Suprapubic skin (tissue), 4 donors: ENCODE measurements at regions not wholly inside any gene's neighbourhood (a gene's known extent, or its start where the extent isn't known, plus 50 kb on each side); places are given as distances from the start of the nearest gene placed in this dataset.

Source experiments
- DNase-seq, 2 donors: peaks; one replicate each; pipeline ENCODE4 v3.0.0-alpha.2; 2019; ENCODE audit warnings: low spot score in 2 of 2
- H3K27ac ChIP-seq: fragments of 200-600 bp; sonication (generic); one replicate; pipeline ENCODE4 v1.5.1; 2019
- H3K27me3 ChIP-seq: fragments of 200-600 bp; sonication (generic); one replicate; pipeline ENCODE4 v1.5.1; 2019
- H3K36me3 ChIP-seq: fragments of 200-600 bp; sonication (generic); one replicate; pipeline ENCODE4 v1.5.1; 2019
- H3K4me1 ChIP-seq: fragments of 200-600 bp; sonication (generic); one replicate; pipeline ENCODE4 v1.5.1; 2019
- H3K4me3 ChIP-seq: fragments of 200-600 bp; sonication (generic); one replicate; pipeline ENCODE4 v1.5.1; 2019; ENCODE audit warnings: mild to moderate bottlenecking
- H3K9me3 ChIP-seq: fragments of 200-600 bp; sonication (generic); one replicate; pipeline ENCODE4 v1.5.1; 2019
- EP300 ChIP-seq: sonication (generic); formaldehyde crosslinking; IDR thresholded peaks from one replicate; pipeline ENCODE4 v1.6.1; 2017; ENCODE audit warnings: antibody characterized with exemption
- POLR2A ChIP-seq, 2 donors: fragments of 450-650 bp; IDR thresholded peaks; one replicate each; pipeline ENCODE4 v1.6.1; 2017; ENCODE audit warnings: antibody characterized with exemption in 2 of 2, mild to moderate bottlenecking in 2 of 2, moderate library complexity in 2 of 2
- POLR2AphosphoS5 ChIP-seq, 3 donors: sonication (generic); formaldehyde crosslinking; IDR thresholded peaks; one replicate each; pipeline ENCODE4 v1.6.1; 2017; ENCODE audit warnings: antibody characterized with exemption in 3 of 3
- WGBS: methylation state at CpG from one replicate; pipeline ENCODE4 v1.1.5; 2018; 5-methylcytosine and 5-hydroxymethylcytosine counted together
- TF ChIP-seq, protein P1 (sequence below), 2 donors: fragments of 200-600 bp in 1 of 2; fragments of 450-650 bp in 1 of 2; sonication (generic) in 1 of 2; IDR thresholded peaks; one replicate each; pipeline ENCODE4 v1.5.1; 2016 to 2019; ENCODE audit warnings: antibody characterized with exemption in 2 of 2, mild to moderate bottlenecking in 1 of 2, moderate library complexity in 1 of 2

DNA sequence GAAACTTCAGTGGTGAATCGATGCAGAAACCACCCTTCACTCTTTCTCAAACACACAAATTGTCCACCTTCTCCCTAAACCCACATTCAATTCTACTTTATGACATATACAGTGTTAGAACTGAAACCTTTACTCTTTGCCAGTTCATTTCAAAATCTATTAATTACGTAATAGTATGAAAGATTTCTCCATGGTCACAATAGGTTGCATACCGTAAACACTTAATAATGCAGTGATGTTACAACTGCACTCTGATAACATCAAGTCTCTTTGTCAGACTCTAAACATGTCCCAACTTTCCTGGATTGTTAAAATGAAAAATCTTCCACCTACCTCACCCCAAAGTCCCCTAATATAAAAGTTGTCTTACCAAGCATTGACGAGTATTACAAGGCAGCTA lies 111.8 kb upstream of the PROK2 start:
- Histone ChIP-seq H3K27me3 (peaks cover 8% of the 10 kb centered on the region), H3K36me3 (no peaks in the 10 kb centered on the region), H3K4me1 (peaks cover 5% of the 10 kb centered on the region), H3K27ac (no peak overlapping the region), H3K9me3 (no peaks in the 10 kb centered on the region), H3K4me3 (no peak overlapping the region)
- DNase-seq: no peak
- WGBS: 66% methylated on average over 4 of the region's 4 CpGs
- no peak for TF ChIP-seq POLR2AphosphoS5 (IDR thresholded peaks at IDR 0.05)
- TF ChIP-seq, protein P1, sequence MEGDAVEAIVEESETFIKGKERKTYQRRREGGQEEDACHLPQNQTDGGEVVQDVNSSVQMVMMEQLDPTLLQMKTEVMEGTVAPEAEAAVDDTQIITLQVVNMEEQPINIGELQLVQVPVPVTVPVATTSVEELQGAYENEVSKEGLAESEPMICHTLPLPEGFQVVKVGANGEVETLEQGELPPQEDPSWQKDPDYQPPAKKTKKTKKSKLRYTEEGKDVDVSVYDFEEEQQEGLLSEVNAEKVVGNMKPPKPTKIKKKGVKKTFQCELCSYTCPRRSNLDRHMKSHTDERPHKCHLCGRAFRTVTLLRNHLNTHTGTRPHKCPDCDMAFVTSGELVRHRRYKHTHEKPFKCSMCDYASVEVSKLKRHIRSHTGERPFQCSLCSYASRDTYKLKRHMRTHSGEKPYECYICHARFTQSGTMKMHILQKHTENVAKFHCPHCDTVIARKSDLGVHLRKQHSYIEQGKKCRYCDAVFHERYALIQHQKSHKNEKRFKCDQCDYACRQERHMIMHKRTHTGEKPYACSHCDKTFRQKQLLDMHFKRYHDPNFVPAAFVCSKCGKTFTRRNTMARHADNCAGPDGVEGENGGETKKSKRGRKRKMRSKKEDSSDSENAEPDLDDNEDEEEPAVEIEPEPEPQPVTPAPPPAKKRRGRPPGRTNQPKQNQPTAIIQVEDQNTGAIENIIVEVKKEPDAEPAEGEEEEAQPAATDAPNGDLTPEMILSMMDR (IDR thresholded peaks at IDR 0.05): no peak
- TF ChIP-seq POLR2A (IDR thresholded peaks at IDR 0.05): no peak
- no peak for TF ChIP-seq EP300

DNA sequence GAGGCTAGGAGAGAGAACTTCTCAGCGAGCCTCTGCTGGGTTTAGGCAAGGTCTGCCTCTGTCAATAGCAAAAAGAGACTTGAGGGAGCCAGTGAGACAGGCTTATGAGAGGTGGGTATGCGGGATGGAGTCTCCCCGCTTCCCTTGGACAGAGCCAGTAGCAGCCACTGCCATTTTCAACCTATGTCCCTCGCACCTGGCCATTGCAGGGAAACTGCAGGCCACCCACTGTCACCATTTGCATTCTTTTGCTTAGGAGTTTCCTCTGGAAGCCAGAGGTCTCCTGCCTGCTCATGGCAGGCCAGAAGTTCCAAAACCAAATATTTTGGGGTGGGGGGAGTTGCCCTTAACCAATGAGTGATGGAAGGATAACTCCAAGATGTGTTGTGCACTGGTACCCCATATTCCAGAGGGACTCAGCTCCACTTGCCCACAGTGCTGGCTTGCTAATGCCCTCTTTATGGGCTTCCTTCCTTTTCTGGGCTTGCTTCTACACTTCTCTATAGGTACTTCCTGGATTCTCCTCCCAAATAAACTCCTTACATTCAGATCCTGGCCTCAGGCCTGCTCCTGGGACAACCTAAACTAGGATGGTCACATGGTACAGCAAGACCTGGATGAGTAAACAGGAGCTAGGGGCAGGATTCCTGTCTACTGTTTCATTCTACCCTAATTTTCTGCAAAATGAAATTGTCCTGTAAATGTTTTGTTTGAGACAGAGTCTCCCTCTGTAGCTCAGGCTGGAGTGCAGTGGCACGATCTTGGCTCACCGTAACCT lies 108.9 kb upstream of the PROK2 start:
- no peaks in the 10 kb centered on the region for H3K36me3 ChIP-seq
- WGBS: 98% methylated on average over 6 of the region's 6 CpGs

GRCh38 chr3:71893122-71893521 lies 108.2 kb upstream of the PROK2 start:
- no peak for TF ChIP-seq POLR2AphosphoS5 (IDR thresholded peaks at IDR 0.05)
- no peak for TF ChIP-seq POLR2A (IDR thresholded peaks at IDR 0.05)
- no peak for TF ChIP-seq EP300
- TF ChIP-seq, protein P1 (IDR thresholded peaks at IDR 0.05): no peak
- peaks cover 15% of the 10 kb centered on the region for H3K4me1 ChIP-seq
- 81% methylated on average over 6 of the region's 6 CpGs for WGBS

More for the DNA sequence above, 108.9 kb upstream of the PROK2 start:
- Histone ChIP-seq H3K27me3 (peaks cover 4% of the 10 kb centered on the region), H3K9me3 (no peaks in the 10 kb centered on the region), H3K27ac (no peak overlapping the region), H3K4me1 (peaks cover 15% of the 10 kb centered on the region), H3K4me3 (no peak overlapping the region)
- TF ChIP-seq, protein P1 (IDR thresholded peaks at IDR 0.05): no peak
- TF ChIP-seq POLR2AphosphoS5 (IDR thresholded peaks at IDR 0.05): no peak
- DNase-seq: no peak

DNA sequence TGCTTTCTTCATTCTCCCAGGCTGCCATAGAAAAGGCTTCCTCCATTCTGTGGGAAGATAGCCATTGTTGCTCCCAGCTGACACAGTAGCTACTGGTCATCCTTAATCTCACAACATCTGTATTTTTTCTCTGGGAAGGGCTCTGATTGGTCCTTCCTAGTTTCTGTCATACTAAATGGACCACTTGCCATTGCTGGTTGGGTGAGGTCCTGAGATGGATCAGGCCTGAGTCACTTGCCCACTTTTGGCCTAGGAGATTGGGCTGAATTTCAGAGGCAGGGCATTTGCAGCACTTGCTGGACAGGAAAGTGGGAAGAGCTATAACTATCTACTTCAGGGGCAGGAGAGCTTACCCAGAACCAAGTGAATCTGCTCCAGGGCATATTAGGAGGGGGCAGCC lies 106.5 kb upstream of the PROK2 start:
- Histone ChIP-seq H3K4me1 (peaks cover 9% of the 10 kb centered on the region), H3K27me3 (no peaks in the 10 kb centered on the region), H3K9me3 (no peaks in the 10 kb centered on the region), H3K4me3 (no peak overlapping the region), H3K36me3 (no peaks in the 10 kb centered on the region), H3K27ac (no peak overlapping the region)
- TF ChIP-seq, protein P1 (IDR thresholded peaks at IDR 0.05): no peak
- TF ChIP-seq EP300 (no peak), POLR2AphosphoS5 (IDR thresholded peaks at IDR 0.05) (no peak), POLR2A (IDR thresholded peaks at IDR 0.05) (no peak)
- no peak for DNase-seq

More at GRCh38 chr3:71893122-71893521, 108.2 kb upstream of the PROK2 start:
- H3K36me3 ChIP-seq: no peaks in the 10 kb centered on the region
- DNase-seq: no peak
- no peak overlapping the region for H3K4me3 ChIP-seq
- peaks cover 1% of the 10 kb centered on the region for H3K27me3 ChIP-seq
- H3K27ac ChIP-seq: no peak overlapping the region
- H3K9me3 ChIP-seq: no peaks in the 10 kb centered on the region

GRCh38 chr3:71890356-71890931 lies 105.5 kb upstream of the PROK2 start:
- no peaks in the 10 kb centered on the region for H3K27me3 ChIP-seq
- no peaks in the 10 kb centered on the region for H3K9me3 ChIP-seq
- no peak for DNase-seq
- TF ChIP-seq EP300 (no peak), POLR2A (IDR thresholded peaks at IDR 0.05) (no peak), POLR2AphosphoS5 (IDR thresholded peaks at IDR 0.05) (no peak)
- TF ChIP-seq, protein P1 (IDR thresholded peaks at IDR 0.05): no peak
- H3K4me1 ChIP-seq: peaks cover 9% of the 10 kb centered on the region
- no peak overlapping the region for H3K4me3 ChIP-seq
- no peaks in the 10 kb centered on the region for H3K36me3 ChIP-seq
- WGBS: 53% methylated on average over 4 of the region's 4 CpGs
- H3K27ac ChIP-seq: no peak overlapping the region
